ENCODE measurements at regions not wholly inside any gene's neighbourhood (a gene's known extent, or its start where the extent isn't known, plus 50 kb on each side); places are given as distances from the start of the nearest gene placed in this dataset.

DNA sequence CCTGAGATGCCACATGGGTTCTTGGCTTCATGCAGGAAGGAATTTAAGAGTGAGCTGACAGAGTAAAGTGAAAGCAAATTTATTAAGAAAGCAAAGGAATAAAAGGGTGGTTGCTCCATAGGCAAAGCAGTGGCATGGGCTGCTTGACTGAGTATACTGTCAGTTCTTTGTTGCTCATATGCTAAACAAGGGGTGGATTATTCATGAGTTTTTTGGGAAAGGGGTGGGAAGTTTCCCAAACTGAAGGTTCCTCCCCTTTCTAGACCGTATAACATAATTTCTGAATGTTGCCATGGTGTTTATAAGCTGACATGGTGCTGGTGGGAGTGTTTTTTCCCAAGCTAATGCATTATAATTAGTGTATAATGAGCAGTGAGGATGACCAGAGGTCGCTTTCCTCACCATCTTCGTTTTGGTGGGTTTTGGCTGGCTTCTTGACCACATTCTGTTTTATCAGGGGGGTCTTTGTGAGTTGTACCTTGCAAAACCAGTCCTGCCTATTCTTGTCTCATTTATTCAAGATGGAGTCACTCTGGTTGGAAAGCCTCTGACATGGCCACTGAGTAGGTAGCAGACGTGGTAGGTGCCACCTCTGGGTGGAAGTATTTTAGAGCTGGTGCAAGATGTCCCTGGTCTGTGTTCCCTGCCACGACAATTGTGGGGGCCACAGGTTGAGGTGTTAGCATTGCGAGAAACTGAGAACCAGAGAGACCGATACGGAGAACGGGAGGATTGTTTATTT lies 107.5 kb upstream of the SDK1 start:
- DNase-seq (ENCODE audit: low spot score) = no peak

DNA sequence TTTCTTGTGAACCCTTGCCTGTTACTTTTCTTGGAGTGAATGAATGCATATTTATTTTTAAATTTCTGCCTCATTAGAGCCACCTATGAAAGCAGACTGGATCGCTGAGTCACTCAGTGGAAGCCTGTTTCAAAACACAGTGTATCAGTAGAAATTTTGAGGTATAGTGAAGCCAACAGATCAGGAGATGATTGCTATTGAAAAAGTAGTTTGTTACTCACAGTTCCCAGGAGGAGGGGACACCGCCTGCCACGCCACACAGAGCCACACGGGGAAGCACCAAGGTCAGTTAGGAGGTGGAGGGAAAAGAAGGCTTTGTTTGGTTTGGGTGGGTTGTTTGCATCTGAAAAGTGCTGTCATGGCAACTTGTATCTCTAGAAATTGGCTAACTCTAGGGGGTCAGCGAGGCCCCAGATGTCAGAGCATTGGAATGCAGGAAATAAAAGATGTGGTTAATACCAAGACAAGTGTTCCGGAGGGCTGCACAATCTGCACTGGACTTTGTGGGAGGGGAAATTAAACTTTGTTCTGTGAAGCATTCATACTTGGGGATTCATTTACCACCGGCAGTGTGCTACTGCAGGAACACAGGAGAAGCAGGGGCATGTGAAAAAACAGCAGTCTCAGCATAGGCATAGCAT lies 106.4 kb upstream of the SDK1 start:
- no peak for DNase-seq (ENCODE audit: low spot score)

DNA sequence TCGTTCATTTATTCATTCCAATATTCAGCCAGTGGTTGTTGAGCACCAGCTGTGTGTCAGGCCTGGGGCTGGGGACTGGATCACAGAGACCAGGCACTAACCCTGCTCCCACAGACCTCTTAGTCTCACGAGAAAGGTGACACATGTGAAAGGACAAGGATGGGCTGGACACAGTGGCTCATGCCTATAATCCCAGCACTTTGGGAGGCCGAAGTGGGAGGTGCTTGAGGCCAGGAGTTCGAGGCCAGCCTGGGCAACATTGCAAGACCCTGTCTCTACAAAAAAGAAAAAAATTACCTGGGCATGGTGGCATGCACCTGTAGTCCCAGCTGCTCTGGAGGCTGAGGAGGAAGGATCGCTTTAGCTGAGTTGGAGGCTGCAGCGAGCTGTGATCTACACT lies 105.9 kb upstream of the SDK1 start:
- DNase-seq (ENCODE audit: low spot score) = no peak

DNA sequence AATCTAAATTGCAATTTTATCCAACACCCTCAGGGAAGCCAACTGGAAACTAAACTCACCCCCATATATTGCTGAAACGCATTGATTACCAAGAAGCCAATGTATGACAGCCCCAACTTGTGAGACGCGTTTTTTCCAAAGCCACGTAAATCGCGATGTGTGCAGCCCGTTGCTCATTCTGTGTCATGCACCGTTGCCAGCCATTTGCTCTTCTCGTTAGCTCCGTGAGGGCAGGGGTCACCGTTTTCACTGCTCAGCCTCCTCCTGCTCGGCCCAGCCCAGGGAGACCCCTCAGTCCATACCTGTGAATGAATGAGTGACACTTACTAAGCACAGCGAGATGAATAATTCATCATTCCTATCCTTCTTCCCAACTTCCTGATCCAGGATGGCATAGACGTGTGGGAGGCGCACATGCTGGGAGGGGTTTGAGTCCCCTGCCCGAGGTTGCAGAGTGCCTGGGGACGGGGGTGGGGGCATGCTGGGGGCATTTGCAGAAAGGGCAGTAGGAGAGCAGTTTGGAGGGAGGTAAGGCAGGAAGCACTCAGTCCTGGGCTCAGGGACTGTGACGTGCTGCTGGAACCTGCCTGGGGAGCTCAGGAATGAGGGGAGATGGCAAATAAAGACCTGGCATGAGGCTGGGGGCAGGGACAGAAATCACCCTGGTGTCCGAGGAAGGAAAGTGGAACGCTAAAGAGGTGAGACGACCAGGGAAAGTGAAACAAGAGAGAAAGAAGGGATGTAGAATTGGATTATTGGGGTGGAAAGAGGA lies 104.2 kb upstream of the SDK1 start:
- no peak for DNase-seq (ENCODE audit: low spot score)

DNA sequence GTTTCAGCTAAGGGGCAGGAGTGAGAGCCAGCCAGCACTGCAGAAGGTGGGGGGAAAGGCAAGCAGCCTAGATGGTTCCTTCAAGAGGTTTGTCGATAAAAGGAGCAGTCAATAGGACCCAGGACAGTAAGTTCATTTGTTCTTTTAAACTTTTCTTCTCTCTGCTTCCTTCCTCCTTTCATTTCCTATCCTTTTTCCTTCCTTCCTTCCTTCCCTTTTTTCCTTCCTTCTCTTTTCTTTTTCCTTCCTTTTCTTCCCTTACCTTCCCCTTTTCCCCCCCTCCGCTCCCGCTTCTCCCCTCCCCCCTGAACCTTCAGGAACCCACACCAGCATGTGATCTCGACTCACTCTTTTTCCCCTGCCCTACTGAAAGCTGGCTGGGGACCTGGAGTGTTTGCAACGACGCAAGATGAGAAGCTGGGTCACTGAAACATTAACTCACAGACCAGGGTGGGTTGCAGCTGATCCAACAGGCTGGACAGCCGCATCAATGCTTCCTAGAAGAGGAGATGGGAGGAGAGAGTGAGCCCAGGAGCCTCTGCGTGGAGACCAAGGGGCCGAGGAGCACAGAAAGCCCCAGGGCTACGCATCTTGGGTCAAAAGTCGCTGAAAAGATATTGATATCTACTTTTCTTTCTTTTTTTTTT lies 103.4 kb upstream of the SDK1 start:
- no peak for DNase-seq (ENCODE audit: low spot score)

DNA sequence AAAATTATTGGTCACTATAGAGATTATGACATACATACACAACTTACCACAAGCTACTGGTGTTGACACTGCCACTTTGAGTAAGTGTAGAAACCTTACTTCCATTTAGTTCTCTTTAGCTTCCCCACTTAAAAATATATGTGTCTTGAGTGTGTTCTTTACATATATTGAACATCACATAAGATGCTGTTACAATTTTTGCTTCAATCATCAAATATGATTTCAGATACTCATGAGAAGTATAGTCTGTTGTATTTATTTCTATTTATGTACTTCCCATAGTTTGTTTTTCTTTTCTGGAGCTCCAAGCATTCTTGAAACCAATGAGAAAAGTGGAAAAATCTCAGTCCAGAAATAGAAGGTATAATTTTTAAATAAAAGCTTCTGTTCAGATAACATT lies 102.7 kb upstream of the SDK1 start:
- DNase-seq (ENCODE audit: low spot score) = no peak

DNA sequence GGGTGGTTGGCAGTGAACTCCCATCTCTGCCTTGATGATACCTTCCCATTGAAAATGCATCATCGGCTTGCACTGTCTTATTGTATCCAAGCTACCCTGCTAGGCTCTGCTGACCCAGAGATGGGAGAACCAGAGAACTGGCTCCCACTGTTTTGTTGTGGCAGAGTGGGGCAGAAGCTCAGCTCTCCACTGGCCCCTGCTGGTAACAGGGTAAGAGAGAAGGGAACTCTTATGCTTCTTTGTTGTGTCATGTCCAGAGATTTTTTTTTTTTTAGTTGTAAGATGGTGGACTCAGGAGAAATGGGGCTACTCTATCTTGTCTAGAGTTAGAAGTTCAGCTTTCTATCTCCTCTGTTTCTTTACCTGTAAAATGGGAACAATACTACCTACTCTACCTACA lies 100.5 kb upstream of the SDK1 start:
- no peak for DNase-seq (ENCODE audit: low spot score)

DNA sequence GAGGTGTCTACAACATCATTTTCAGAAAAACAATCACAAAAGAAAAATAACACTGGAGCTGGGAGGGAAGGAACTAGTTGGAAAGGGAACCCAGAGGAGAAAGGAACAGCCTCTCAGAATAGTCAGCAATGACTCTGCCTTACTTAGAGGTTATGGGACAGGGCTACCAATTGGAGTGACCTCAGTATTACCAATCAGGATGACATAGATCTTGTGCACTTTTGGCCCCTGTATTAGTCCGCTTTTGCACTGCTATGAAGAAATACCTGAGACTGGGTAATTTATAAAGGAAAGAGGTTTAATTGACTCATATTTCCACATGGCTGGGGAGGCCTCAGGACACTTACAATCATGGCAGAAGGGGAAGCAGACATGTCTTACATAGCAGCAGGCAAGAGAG lies 99.7 kb upstream of the SDK1 start:
- DNase-seq (ENCODE audit: low spot score) = no peak

DNA sequence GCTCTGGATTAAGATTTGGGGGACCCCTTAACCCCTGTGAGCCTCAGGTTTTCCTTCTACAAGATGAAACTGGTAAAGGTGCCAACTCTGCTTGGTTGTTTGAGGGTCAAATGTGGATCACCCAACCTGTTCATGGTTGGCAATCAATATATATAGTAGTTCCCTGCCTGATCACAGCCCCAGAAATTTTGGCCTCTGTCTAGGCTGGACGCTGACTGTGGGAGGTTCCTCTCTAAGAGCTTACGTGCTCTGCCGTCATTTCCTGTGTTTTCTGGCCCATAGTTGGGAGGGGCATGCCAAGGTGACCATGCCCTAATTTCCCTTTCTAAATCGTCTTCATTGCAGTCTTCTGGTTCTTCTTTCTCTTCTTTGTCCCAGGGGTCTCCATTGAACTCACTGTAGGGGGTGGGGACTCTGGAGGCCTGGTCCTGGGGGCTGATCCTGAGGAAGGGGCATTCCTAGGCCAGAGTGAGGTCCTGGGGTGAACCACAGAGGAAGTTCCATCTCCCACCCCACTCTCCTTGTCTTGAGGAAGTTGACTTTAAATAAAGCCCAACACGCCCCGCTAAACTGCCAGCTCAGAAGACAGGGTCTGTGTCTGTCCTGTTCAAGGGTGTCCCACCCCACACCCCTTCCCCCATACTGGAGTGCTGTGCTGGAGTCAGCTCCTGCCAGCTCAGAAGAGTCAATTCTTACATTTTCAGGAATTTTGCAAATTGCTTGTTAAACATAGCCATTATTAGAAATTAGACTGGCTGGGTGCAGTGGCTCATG lies 98.9 kb upstream of the SDK1 start:
- peak; percentile 42 for DNase-seq (ENCODE audit: low spot score)

DNA sequence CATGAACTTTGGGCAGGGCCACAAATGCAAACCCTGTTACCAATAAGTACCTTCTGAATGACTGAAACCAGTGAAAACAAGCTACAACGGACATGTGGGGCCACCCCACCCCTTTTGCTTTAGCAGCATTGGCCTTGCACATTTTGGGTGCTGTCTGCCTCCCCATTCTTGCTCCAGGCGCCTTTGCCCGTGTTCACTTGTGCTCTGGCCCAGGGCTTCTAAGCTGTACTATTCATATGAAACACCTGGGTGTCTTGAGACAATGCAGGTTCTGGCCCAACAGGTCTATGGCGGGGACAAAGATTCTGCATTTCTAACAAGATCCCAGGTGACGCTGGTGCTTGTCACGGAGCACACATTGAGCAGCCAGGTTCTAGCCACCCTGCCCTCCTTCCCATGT lies 96.5 kb upstream of the SDK1 start:
- peak; percentile 33 for DNase-seq (ENCODE audit: low spot score)

DNA sequence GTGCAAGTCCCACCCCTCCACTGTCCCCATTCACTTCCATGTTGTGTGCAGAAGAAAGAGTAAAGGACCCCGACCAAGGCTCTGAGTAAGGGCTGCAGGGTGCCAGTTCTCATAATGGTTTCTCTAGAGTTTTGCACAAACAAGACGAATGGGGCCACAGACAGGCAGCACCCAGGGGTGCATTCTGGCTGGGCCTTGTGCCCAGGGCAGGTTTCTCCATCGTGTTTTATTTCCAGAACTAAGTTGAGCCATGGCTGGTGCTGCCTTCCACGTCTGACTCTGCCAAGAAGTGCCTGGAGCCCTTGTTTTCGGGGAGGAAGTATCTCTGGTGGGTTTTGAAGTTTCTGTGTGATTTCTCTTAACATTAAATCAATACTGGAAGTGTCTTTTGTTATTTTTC lies 95.0 kb upstream of the SDK1 start:
- DNase-seq (ENCODE audit: low spot score) = peak; percentile 37

DNA sequence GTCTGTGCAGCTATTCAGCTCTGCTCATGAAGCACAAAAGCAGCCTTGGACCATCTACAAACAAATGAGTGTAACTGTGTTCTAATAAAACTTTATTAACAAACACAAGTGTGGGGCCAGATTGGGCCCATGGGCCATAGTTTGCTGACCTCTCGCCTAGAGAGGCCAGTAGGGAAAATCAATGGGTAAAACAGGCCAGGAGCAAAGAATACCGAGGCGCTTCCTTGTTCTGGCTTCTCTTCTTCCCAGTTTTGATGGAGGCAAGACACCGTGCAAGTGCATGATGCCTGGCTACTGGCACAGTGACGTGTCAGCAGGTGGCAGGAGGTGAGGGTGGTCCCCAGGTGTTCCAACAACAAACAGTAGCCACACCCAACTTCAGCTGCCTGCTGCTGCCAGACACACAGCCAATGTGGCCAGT lies 94.3 kb upstream of the SDK1 start:
- peak; percentile 30 for DNase-seq (ENCODE audit: low spot score)

DNA sequence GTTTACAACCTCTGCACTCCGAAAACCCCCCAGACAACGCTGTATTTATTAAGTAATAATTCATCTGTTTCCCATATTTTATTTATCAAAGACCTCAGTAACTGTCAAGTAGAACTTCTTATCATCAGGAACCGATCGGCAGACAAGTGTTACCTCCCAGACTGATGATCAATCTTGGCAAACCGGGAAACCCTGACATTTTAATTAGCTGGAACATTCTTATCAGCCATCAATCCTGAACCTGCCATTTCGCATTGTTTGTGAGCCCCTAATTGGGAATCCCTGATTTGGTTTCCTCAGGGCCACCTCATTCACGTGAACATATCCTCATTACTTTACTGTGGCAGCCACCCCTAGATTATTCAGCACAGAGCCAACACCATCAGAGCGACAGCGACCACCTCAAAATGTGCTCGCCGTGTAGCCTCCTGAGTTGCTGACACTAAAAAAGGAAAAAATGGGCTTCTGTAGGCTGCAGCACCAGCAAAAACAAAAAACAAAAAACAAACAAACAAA lies 93.6 kb upstream of the SDK1 start:
- no peak for DNase-seq (ENCODE audit: low spot score)

DNA sequence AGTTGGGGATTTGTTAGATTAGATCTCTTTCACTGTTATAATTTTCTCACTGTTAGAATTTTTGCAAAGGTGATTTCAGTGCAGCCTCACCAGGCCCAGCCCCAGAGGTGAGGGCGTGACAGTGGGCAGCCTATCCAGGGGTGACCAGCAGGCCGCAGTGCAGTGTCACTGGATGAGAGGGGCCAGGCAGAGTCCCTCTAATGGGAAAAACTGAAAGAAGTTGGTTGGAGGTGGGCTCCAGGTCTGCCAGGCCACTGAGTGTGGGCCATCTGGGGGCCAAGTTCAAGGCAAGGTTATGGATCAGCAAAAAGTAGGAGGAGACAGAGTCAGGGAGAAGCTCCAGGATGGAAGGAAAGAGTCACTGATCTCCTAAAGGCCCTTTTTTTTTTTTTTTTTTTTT lies 90.5 kb upstream of the SDK1 start:
- DNase-seq (ENCODE audit: low spot score) = peak; percentile 19

DNA sequence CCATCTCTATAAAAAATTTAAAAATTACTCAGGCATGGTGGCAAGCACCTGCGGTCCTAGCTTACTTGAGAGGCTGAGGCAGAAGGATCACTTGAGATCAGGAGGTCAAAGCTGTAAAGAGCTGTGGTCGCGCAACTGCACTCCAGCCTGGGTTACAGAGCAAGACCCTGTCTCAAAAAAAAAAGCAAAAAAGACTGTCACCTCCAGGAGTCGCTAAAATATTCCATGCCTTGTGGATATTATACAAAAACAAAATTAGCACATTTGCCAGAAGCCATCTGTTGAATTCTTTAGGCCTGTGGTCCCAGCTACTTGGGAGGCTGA lies 87.0 kb upstream of the SDK1 start:
- no peak for DNase-seq (ENCODE audit: low spot score)

DNA sequence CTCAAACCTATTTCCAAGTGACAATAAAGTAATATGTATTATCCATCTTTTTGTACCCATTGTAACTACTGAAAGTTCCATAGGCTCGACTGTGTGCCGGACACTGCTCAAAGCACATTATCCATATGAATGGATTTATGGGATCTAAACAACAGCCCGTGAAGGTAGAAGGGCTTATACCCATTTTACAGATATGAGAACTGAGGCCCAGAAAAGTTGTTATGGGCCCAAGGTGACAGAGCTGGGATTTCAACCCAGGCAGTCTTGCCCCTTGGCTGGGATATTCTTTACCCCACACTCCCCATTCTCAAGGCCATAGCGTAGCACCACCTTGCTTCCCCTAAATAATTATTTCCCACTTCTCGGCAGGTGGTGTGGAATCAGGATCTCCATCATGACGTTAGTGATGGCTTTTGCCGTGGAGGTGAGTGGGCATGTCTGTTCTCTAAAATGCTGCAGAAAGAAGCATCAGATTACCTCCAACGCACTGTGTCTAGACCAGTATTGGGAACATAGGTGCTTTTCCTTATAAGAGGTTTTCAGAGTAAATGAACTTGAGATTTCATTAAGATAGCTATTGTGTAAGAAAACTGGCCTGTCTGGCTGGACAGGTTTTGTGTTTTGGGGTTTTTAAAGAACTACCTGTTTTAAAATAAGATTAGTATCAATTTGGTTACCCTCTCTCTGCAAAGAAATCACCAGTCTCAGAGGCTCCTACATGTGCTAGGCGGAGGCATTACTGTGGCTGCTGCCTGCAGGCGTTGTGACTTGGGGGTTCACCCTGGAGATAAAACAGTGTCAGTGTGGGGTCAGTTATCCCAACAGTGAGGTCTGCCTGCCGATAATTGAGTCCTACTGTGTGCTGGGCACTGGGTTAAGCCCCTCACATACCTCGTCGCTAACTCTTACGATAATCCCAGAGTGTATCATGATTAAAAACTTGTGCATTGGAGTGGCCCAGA lies 85.1 kb upstream of the SDK1 start:
- peak; percentile 68 for DNase-seq (ENCODE audit: low spot score)

DNA sequence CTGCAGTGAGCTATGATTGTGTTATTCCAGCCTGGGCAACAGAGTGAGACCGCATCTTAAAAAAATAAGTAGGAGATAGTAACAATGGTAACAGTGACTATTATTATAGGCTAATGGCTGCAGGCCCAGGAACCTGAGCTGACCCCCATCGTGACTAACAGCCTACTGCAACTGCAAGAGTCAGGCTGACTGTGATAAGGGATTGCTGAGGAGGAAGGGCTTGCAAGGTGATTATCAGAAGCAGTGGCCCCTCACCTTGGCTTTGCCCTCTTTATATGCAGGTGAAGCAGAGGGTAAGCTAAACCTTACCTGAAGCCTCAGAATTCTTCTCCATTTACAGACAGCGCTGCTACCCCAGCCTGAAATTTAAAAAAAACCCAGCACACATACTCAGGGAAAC lies 83.9 kb upstream of the SDK1 start:
- DNase-seq (ENCODE audit: low spot score) = no peak

DNA sequence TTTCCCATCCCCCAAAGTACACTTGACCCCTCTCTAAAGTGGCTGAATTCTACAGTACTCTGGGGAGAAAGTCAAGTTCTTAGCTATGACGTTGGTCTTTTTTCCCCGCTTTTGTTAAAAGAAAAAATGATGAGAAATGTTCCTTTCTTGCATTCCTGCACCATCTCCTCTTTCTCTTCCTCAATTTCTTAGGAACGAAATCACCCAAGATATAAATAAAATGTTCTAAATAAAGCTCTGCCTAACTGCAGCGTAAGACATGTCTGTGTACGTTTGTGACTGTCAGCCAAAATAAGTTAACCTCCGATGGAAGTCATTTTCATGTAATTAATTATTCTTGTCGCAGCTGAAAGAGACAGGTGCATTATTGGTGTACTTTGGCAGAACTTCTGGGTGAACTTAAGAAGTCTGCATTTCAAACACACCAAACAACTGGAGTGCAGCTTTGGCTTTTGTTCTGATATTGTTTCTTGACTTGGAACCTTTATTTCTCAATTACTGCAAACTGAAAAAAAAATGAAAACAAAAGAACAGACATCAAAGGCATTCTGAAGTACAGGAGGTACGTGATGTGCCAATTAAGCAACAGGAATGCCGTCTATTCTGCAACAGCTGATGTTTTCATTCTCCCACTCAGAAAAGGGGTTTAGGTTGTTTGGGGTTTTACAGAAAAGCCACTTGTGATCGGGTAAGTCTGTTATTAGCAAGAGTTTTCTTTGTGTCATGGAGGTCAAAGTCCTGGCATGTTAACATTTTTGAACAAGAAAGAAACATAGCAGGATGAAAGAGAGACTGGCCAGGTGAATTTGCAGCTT lies 82.4 kb upstream of the SDK1 start:
- no peak for DNase-seq (ENCODE audit: low spot score)

DNA sequence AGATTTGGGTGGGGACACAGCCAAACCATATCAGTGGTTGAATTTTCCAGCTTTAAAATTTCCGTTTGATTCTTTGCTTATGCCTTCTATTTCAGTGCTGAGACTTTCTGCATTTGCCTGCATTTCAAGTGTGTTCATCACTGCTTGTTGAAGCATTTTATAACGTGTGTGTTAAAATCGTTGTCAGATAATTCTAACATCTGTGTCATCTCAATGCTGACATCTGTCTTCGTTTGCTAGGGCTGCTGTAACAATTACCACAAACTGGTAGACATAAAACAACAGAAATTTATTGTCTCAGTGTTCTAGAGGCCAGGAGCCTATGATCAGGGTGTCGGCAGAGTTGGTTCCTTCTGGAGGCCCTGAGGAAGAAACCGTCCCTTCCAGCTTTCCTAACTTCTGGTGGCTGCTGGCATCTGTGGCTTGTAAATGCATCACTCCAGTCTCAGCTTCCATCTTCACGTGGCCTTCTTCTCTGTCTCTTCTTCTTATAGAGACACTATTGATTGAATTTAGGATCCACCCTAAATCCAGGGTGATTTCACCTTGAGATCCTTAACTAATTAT lies 71.1 kb upstream of the SDK1 start:
- no peak for DNase-seq (ENCODE audit: low spot score)

Measured in ureter (tissue), 1 donor.